RPMI8226 (cell line): ENCODE measurements at regions not wholly inside any gene's neighbourhood (a gene's known extent, or its start where the extent isn't known, plus 50 kb on each side); places are given as distances from the start of the nearest gene placed in this dataset.
"Not testable (repeated sequence)": the region's sequence is repeated elsewhere in the genome, so short reads cannot be mapped to it uniquely, and the experiment has no call there.

Experiments used
- DNase-seq: peaks from one replicate; pipeline ENCODE4 v3.0.0-alpha.2; 2015

DNA sequence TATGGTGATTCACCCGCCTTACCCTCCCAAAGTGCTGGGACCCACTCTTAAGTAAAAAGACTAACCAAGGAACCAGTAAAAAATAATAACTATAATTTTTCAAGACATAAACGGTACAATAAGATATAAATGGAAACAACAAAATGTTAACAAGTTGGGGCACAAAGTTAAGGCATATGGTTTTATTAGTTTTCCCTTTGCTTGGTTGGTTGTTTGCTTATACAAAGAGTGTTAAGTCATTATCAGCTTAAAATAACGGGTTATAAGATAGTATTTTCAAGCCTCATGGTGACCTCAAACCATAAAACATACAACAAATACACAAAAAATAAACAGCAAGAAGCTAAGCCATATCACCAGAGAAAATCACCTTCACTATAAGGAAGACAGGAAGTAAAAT, 406.1 kb downstream of the SEC23A start:
- no peak for DNase-seq

DNA sequence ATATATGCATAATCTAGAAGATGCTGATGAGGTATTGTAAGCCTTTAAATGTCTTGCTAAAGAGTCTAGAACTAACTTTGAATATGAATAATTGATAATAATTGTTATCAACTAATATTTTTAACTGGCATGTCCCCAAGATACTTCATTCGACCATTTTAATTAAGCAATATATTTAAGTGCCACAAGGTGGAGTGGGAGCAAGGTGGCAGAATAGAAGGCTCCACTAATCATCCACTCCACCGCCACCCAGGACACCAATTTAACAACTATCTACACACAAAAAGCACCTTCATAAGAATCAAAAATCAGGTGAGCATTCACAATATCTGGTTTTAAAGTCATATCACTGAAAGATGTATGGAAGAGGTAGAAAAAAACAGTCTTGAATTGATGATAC, 409.6 kb downstream of the SEC23A start:
- DNase-seq: no peak

DNA sequence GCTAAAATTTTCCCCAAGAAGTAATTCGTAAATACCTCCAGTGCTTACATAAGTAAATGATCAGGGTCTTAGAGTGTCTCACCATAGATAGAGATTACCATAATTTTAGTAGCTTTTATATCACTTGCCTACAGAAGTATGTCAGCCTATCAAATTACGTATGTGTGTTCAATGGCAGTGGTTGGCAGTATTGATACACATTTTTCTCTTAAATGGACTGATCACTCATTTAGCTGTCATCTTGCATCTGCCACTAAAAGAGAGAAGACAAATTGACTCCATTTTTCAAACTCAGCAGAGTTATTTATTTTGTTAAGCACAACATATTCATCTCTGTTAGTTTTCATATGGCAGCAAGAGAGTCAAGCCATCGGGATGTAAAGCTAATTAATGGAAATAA, 413.1 kb upstream of the CLEC14A start:
- no peak for DNase-seq

DNA sequence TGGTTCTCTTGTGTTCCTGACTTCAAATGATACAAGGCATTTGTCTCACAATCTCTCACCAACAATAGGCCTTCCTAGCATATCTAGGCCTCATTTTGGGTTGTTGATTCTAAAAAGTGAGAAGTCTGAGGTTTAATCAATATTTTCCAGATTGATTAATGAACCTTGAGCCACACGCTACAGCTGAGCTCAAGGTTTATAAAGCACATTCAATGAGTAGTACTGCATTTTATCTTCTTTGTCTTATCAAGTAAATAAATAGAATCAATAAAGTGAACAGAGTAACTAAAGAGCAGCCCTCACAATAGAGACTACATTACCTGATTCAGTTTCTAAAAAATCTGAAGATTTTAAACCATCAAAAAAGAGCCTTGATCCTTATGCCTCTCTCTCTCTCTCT, 407.5 kb upstream of the CLEC14A start:
- DNase-seq: no peak

DNA sequence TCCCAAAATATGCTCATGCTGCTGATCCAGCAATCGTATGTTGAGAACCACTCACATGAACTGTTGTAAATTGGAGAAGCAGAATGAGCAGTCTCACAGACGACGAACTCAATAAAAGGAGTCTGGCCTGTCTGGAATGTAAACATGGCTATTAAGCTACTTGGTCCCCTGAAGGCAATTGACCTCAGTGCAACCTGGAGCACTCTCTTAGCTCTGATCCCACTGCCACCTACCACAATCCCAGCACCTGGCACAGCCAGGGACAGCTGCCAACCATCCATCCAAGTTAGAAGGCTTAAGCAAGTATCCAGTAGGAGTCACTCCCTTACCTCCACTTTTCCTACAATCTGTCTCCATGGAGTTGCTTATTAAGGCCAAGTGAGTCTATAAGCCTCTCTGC, 406.9 kb upstream of the CLEC14A start:
- no peak for DNase-seq

DNA sequence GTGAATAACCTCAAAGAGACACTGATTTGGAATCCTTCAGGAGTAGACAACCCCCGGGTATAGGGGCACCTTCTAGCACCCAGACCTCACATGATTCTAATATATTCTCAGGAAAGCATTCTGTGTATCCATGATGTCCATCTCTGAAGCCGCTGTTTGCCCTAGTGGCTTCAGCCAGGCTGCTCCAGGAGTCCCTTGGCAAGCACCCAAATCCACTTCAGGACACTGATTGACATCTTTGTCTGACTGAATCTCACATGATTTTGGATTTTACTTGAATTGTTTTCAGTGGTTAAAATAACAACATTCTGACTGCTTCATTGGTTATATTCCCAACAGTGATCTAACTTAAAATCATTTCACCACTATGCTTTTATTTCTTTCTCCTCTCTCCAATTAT, 390.5 kb upstream of the CLEC14A start:
- no peak for DNase-seq

DNA sequence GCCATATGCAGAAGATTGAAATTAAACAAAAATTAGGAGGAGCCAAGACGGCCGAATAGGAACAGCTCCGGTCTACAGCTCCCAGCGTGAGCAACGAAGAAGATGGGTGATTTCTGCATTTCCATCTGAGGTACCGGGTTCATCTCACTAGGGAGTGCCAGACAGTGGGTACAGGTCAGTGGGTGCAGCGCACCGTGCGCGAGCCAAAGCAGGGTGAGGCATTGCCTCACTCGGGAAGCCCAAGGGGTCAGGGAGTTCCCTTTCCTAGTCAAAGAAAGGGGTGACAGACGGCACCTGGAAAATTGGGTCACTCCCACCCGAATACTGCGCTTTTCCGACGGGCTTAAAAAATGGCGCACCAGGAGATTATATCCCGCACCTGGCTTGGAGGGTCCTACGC, 379.0 kb upstream of the CLEC14A start:
- DNase-seq: not testable (repeated sequence)

DNA sequence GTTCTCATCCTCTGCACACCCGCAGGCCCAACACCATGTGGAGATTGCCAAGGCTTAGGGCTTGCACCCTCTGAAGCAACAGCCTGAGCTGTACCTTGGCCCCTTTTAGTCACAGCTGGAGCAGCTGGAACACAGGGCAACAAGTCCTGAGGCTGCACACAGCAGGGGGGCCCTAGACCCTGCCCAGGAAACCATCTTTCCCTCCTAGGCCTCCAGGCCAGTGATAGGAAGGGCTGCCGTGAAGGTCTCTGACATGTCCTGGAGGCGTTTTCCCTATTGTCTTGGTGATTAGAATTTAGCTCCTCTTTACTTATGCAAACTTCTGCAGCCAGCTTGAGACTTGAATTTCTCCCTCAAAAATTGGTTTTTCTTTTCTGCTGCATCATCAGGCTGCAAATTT, 373.5 kb upstream of the CLEC14A start:
- DNase-seq: no peak

DNA sequence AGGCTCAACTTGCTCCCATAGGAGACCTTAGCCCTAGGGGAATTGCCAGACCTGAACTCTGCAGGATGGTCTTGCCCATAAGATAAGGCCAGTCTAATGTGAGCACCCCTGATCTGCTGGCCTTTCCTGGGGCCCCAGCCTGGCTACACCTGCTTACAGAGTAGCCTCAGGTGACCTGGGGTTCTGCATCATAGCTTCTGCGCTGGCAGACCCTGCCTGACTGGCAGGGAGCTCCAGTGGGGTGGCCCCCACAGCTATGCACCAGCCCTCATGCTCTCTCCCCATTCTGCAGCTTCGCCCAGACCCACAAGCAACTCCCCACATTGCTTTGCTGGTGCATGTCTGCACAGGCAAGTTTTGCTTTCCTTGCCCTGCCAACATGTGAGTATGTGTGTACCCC, 371.3 kb upstream of the CLEC14A start:
- no peak for DNase-seq

DNA sequence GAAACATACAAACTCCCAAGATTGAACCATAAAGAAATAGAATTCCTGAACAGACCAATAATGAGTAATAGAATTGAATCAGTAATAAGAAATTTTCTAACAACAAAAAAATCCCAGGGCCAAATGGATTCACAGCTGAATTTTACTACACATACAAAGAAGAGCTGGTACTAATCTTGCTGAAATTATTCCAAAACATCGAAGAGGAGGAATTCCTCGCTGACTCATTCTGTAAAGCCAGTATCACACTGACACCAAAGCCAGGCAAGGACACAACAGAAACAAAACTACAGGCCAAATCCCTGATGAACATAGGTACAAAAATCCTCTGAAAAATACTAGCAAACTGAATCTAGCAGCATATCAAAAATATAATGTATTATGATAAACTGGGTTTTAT, 367.8 kb upstream of the CLEC14A start:
- DNase-seq: no peak

DNA sequence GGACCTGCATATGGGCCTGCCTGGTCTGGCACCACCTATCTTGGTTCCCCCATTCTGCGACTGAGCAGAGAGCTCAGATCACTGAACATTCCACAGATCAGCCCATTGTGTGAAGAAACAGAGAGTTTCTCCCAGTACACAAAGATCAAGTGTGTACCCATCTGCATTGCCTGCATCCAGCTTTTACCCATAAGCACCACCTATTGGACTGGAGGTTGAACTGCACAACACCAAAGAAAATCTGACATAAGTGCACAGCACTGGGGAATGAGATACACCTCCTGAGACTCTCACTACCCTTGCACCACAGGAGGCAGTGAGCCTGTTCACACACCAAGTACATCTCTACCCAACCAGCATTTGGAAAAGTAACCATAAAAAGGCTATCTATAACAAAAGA, 362.6 kb upstream of the CLEC14A start:
- no peak for DNase-seq

DNA sequence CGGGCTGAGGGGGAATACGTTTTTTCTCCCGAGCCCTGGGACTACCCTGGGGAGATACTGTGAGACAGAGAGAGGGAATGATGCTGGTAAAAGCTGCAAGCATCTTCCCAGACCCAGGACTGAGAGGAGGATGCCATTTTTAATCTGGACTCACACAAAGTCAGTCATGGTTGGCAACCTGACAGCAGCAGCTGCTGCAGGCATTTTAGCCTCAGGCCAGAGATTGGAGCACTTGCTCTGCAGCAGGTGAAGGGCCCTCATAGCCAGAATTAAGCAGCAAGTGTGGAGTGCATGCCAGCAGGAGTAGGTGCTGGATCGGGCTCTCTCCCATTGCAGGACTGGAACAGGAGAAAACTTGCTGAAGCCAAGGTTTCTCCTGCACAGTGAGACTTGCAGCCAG, 361.1 kb upstream of the CLEC14A start:
- no peak for DNase-seq

DNA sequence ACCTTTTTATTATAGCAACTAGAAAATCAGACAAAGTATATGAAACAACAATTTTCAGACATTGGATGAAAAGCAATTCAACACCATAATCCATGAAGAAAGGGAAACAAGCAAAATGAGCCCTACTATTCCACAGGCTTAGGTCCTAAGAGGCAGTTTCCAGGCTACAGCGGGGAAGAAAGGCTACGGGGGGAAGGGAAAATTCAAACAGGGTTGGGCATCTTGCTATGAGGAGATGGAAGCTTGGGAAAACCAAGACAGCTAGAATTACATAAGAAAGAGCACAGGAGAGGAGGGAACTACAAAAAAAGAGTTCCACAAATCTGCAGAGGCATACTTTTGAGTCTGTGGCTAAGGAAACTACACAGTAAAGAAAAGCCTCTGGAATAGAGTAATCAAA, 356.0 kb upstream of the CLEC14A start:
- no peak for DNase-seq

DNA sequence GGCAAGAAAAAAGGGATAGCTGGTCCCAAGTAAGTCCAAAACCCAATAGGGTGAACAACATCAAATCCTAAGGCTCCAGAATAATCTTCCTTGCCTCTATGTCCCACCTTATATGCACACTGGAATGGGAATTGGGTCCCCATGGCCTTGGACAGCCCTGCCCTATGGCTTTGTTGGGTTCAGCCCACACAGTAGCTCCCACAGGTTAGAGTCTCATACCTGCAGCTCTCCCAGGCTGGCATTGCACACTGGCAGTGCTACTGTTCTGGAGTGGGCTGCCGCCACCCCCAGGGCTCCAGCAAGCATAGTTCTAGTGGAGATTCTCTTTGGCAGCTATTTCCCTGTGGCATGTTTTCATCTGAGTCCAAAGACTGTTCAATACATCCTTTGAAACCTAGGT, 352.4 kb upstream of the CLEC14A start:
- DNase-seq: no peak

DNA sequence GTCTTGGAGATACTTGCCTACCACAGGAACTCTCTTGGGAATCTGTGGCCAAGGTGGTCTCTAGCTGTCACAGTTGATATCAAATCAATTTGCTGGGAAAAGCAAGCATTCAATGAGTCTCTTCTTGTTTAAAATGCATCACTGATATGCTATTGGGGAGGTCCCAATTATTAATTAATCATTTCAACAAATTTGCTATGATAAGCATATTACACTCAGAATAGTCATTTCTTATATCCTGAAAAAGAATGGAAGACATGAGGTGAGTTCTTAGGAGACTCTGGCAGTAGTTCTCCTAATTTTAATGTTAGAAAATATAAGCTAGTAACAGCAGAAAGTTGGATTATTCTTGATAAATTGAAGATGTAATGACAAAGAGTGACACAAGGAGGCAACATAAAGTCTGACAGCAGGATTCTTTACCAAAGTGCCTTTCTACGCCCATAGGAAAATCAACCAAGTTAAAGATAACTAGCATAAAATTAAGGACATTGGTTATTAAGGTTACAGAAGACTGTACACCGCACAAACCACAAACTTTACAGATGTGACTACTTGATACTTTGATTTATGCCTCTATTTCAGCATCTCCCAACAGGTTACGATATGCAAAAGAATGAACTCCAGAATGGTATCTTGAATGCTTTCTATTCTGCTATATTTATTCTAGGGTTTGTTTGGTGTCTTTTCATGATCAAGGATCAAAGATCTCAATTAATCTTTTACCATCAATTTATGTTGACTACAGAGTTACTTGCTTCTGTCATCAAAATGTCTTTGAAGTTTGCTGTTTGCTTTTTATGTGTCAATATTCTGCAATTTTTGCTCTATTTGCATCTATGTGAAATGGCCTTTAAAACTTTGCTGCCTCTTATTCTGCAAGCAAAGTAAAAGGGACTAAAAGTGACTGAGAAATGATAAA, 349.6 kb upstream of the CLEC14A start:
- DNase-seq: no peak

DNA sequence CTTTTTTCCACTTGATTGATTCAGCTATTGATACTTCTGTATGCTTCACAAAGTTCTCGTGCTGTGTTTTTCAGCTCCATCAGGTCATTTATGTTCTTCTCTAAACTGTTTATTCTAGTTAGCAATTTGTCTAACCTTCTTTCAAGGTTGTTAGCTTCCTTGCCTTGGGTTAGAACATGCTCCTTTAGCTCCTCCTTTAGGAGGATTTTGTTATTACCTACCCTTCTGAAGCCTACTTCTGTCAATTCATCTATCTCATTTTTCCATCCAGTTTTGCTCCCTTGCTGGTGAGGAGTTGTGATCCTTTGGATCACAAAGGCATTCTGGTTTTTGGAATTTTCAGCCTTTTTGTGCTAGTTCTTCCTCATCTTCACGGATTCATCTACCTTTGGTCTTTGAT, 344.7 kb upstream of the CLEC14A start:
- DNase-seq: not testable (repeated sequence)

DNA sequence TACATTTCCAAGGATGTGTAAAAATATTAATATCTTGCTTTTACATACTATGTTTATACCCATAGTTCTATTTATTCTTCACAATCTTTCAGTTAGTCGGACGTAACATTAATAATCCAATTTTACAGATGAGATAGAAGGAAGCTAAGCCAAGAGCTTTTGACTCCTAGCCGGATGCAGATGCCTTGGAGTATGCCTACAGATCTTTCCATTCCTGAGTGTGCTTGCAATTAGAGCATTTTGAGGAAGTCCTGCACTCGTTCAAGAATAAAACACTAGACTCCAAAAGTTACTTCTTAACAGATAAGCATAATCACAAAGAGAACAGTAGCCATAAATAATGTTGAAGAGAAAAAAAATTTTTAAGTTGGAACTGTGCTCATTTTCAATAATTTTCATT, 337.6 kb upstream of the CLEC14A start:
- no peak for DNase-seq

DNA sequence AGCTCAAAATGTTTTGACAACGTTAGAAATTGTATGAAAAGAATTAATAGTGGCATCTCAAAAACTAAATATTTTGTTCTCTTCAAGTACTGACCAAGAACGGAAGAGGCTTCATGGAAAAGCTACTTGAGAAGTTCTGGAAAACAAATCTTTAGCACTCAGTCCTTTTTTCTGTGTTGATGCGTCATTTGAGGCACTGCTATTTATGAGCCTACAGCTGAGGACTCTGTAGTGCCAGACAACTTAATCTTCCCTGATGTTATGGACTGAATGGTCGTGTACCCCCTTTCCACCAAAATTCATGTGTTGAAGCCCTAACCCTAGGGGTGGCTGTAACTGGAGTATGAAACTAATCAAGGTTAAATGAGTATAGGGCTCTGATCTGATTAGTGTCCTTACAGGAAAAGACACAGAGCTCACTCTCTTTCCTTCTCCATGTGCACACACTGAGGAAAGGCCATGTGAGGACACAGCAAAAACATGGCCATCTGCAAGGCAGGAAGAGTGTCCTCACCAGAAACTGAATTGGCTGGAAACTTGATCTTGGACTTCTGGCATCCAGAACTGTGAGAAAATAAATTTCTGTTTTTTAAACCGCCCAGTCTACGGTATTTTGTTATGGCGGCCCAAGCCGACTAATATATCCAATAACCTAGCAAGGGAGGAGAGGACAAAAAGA, 337.0 kb upstream of the CLEC14A start:
- no peak for DNase-seq

DNA sequence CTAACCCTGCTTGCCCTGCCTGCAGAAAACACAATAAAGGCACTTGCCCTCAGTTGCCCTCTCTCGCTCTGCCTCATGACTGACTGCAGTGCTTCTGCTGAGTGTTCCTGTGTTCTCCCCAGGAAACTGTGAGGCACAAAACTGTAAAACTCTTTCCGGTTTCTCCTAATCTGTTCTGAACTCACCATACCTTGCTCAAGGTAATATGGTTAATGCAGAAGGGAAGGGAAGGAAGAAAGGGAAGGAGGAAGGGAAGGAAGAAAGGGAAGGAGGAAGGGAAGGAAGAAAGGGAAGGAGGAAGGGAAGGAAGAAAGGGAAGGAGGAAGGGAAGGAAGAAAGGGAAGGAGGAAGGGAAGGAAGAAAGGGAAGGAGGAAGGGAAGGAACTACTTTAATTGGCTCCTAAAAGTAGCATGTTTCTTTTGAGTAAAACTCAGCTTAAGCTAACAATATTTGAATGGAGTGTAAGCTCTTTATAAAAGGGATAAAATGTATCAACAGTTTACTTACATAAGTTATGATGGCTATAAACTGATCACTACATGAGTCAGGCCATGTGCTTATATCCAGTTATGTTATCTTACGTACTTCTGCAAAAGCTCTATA, 334.0 kb upstream of the CLEC14A start:
- DNase-seq: no peak

DNA sequence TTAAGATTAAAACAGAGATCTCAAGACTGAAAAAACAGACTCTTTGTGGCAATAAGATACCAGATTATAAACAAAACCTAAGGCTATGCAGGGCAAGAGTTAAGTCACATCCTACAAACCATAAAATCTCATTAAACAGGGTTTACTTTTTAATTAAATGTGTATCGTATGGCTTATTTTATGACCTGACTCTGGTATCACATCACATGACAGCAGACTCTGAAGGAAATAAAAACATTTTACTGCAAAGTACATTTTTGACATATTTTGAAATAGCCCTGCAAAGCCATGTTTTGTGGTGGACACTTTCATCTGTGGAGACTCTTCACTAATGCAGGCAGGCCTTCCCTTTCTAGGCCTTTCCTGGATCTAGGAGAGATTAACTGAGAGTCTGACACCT, 327.6 kb upstream of the CLEC14A start:
- DNase-seq: no peak

DNA sequence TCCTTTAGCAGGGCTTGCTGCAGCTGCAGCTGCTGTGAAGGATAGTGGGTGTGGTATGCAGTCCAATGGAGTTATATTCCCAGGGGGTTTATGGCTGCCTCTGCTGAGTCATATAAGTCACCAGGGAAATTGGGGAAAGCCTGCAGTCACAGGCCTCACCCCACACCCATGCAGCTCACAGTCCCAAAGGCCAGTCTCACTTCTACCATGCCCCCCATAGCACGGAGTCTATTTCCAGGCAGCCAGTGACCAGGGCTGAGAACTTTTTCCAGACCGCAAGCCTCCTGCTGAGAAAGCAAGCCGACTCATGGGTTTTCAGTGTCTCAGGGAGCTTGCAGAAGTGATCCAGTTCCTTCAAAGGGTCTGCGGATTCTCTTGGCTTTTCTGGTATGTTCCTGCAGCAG, 322.4 kb upstream of the CLEC14A start:
- no peak for DNase-seq

DNA sequence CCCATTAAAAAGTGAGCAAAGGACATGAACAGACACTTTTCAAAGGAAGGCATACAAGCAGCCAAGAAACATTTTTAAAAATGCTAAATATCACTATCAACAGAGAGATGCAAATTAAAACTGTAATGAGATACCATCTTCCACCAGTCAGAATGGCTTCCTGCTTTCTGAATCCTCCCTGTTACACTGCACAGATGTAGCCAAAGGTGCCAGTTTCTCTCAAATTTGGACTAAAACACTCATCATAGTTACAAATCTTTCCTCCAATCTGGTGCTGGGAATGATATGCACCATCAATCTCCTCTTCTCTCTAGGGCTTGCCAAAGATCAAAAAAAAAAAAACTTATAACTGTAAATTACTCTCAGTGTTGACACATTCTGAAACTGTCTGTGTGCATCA, 311.8 kb upstream of the CLEC14A start:
- DNase-seq: no peak

DNA sequence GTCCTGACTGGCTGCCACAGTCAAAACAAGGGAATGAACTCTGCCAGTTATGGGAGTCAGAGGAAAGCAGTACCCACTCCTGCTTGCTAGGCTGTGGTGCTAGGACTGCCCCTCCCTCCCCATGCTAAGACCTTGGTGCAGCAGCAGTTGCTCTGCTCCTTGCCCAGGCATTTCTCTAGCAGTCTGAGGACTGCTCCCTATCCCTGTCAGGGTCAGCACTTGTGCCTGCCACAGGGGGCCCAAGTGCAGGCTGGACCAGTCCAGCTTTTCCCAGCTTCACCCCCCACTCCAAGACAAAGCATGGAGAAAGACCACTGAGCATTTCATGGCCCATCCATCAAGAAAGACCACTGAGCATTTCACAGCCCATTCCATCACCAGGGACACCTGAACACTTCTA, 305.8 kb upstream of the CLEC14A start:
- no peak for DNase-seq

DNA sequence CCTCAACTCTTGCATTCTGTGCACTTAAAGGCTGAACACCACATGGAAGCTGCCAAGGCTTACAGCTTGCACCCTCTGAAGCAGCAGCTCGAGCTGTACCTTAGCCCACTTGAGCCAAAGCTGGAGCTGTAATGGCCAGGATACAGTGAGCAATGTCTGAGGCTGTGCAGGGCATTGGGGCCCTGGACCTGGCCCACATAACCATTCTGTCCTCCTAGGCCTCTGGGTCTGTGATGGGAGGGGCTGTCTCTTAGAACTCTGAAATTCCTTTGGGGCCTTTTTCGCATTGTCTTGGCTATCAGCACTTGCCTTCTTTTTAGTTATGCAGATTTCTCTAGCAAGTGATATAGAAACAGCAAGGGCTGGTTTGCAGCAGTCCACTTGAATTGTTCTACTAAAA, 303.8 kb upstream of the CLEC14A start:
- no peak for DNase-seq
